ENCODE measurements at regions not wholly inside any gene's neighbourhood (a gene's known extent, or its start where the extent isn't known, plus 50 kb on each side); places are given as distances from the start of the nearest gene placed in this dataset.

DNA sequence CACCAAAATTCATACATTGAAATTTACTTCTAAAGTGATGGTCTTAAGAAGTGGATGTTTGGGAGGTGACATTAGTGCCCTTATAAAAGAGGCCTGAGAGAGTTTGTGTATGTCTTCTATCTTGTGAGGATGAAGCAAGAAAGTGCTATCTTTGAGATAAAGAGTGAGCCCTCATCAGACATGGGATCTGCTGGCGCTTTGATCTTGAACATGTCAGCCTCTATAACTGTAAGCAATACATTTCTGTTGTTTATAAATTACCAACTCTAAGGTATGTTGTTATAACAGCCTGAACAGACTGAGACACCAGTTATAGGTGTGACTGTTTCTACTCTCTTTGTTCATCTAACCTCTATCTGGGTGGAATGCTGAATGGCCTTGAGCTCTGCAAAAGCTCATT is 54.5 kb upstream of the SETBP1 start:
- DNase-seq, result no peak
- no peaks in the 10 kb centered on the region for H3K27me3 ChIP-seq
- no peaks in the 10 kb centered on the region for H3K4me1 ChIP-seq
- H3K27ac ChIP-seq, result no peak overlapping the region
- no peak for ATAC-seq
- no peaks in the 10 kb centered on the region for H3K9me3 ChIP-seq
- TF ChIP-seq, protein P1, sequence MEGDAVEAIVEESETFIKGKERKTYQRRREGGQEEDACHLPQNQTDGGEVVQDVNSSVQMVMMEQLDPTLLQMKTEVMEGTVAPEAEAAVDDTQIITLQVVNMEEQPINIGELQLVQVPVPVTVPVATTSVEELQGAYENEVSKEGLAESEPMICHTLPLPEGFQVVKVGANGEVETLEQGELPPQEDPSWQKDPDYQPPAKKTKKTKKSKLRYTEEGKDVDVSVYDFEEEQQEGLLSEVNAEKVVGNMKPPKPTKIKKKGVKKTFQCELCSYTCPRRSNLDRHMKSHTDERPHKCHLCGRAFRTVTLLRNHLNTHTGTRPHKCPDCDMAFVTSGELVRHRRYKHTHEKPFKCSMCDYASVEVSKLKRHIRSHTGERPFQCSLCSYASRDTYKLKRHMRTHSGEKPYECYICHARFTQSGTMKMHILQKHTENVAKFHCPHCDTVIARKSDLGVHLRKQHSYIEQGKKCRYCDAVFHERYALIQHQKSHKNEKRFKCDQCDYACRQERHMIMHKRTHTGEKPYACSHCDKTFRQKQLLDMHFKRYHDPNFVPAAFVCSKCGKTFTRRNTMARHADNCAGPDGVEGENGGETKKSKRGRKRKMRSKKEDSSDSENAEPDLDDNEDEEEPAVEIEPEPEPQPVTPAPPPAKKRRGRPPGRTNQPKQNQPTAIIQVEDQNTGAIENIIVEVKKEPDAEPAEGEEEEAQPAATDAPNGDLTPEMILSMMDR (IDR thresholded peaks at IDR 0.05), result no peak
- intact Hi-C loops (cut with DNase I), result no loop called here
- no peak overlapping the region for H3K4me3 ChIP-seq
- H3K36me3 ChIP-seq, result no peaks in the 10 kb centered on the region

DNA sequence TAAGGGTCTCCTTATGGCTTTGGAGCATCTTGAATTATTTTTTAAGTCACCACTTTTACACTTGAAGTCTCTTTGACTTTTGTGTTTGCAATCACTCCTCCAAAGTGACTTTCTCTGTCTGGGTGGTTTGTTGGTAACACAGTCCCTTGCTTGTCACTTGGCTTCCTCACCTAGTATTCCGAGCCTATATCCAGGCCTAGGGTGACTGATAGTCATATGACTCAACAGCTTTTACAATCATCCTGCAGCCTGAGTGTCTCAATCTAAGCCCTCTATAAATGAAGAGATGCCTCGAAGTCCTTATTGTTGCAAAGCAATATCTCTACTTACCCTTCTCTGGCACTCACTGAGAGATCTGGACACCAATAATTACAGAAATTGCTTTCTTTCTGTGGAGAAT is 53.9 kb upstream of the SETBP1 start:
- no peak overlapping the region for H3K4me3 ChIP-seq
- H3K27ac ChIP-seq, result no peak overlapping the region
- H3K4me1 ChIP-seq, result no peaks in the 10 kb centered on the region
- no peak for DNase-seq
- intact Hi-C loops (cut with DNase I), result no loop called here
- TF ChIP-seq, protein P1 (IDR thresholded peaks at IDR 0.05), result no peak
- ATAC-seq, result no peak
- H3K27me3 ChIP-seq, result no peaks in the 10 kb centered on the region
- H3K36me3 ChIP-seq, result no peaks in the 10 kb centered on the region
- no peaks in the 10 kb centered on the region for H3K9me3 ChIP-seq

DNA sequence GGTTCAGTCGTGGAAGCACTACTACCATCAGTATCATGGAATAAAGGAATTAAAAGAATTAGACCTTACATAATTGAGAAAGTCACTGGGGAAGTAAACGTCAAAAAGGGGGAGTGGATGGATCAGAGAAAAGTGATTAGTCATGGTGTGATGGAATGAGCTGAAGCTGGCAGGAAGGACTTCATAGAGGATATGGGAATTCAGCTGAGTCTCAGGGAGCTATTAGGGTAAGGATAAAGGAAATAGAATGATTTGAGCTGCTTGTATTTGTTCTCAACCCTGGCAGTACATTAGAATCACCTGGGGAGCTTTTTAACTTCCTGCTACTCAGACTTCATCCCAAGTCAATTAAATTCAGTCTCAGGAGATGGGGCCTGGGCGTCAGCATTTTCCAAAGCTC is 53.4 kb upstream of the SETBP1 start:
- Histone ChIP-seq H3K9me3 (no peaks in the 10 kb centered on the region), H3K36me3 (no peaks in the 10 kb centered on the region), H3K27me3 (no peaks in the 10 kb centered on the region), H3K4me3 (no peak overlapping the region), H3K4me1 (no peaks in the 10 kb centered on the region), H3K27ac (no peak overlapping the region)
- TF ChIP-seq, protein P1 (IDR thresholded peaks at IDR 0.05), result no peak
- DNase-seq (no peak), ATAC-seq (no peak)
- intact Hi-C loops (cut with DNase I), result no loop called here

DNA sequence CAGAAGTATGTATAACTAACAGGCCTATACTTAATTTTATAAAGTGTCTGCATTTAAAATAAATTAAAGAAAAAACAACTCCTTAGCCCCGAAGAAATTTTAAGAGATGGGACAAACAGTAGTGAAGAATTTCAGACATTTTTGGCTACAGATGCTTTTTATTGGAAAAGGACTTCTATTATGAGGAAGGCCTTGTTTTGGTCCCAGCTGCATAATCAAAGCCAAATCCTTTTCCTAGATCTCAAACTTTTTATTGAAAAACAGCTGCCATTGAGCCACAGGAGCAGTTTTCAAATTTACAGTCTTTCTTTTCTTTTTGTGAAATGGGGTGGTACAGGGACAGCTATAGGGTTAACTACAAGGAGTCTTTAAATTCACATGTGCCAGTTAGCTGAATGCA is 51.3 kb upstream of the SETBP1 start:
- intact Hi-C loops (cut with DNase I), result no loop called here
- no peaks in the 10 kb centered on the region for H3K4me1 ChIP-seq
- TF ChIP-seq, protein P1 (IDR thresholded peaks at IDR 0.05), result no peak
- no peaks in the 10 kb centered on the region for H3K36me3 ChIP-seq
- no peaks in the 10 kb centered on the region for H3K27me3 ChIP-seq
- ATAC-seq (no peak), DNase-seq (no peak)
- H3K9me3 ChIP-seq, result no peaks in the 10 kb centered on the region
- H3K27ac ChIP-seq, result no peak overlapping the region
- H3K4me3 ChIP-seq, result no peak overlapping the region

DNA sequence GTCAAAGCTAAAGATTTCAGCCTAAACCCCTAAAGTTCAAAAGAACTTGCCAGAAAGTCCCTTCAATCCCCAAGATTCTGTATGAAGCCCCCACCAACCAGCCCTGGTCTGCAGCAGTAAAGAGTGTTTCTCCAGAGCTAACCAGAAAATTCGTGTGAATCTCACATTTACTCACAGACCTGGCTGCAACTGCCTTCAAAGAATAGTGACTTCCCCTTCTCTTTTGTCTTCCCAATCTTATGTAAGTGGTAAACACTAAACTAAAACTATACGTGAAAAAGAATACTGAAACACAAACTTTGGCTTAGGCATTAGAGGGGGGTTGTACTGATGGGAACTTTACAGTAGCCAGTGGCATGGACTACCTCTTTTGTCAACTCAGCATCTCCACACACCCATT is 50.6 kb upstream of the SETBP1 start:
- no peak overlapping the region for H3K27ac ChIP-seq
- no peaks in the 10 kb centered on the region for H3K4me1 ChIP-seq
- no peaks in the 10 kb centered on the region for H3K27me3 ChIP-seq
- DNase-seq (no peak), ATAC-seq (no peak)
- no peaks in the 10 kb centered on the region for H3K36me3 ChIP-seq
- intact Hi-C loops (cut with DNase I), result no loop called here
- H3K4me3 ChIP-seq, result no peak overlapping the region
- H3K9me3 ChIP-seq, result no peaks in the 10 kb centered on the region
- TF ChIP-seq, protein P1 (IDR thresholded peaks at IDR 0.05), result no peak

Data from upper lobe of right lung (tissue), 1 donor.